Loucy (cell line): ENCODE measurements at regions not wholly inside any gene's neighbourhood (a gene's known extent, or its start where the extent isn't known, plus 50 kb on each side); places are given as distances from the start of the nearest gene placed in this dataset.
"Not testable (repeated sequence)": the region's sequence is repeated elsewhere in the genome, so short reads cannot be mapped to it uniquely, and the experiment has no call there.

Source experiments
- H2AFZ ChIP-seq: fragments of 200-600 bp; sonication (generic); 2 replicates; pipeline ENCODE4 v1.6.0; 2016; ENCODE audit warnings: antibody characterized with exemption, mild to moderate bottlenecking, low read length, moderate library complexity
- H3F3A ChIP-seq: fragments of 200-600 bp; 2 replicates; pipeline ENCODE4 v1.6.0; 2016; ENCODE audit warnings: antibody characterized with exemption, low read depth, mild to moderate bottlenecking
- H3K27me3 ChIP-seq: fragments of 200-600 bp; sonication (generic); 2 replicates; pipeline ENCODE4 v1.6.1; 2014; ENCODE audit warnings: low read length, mild to moderate bottlenecking; ENCODE audit not compliant: insufficient read depth, poor library complexity, severe bottlenecking
- H3K36me3 ChIP-seq: fragments of 200-600 bp; sonication (generic); 2 replicates; pipeline ENCODE4 v1.6.1; 2016; ENCODE audit warnings: low read length; ENCODE audit not compliant: insufficient read depth
- H3K4me1 ChIP-seq: fragments of 200-600 bp; sonication (generic); 2 replicates; pipeline ENCODE4 v1.5.1; 2014; ENCODE audit warnings: low read length, mild to moderate bottlenecking; ENCODE audit not compliant: insufficient read depth, poor library complexity, severe bottlenecking
- H3K4me2 ChIP-seq: fragments of 200-600 bp; sonication (generic); 2 replicates; pipeline ENCODE4 v1.6.0; 2014; ENCODE audit warnings: antibody characterized with exemption, low read length, low read depth, mild to moderate bottlenecking; ENCODE audit not compliant: poor library complexity, severe bottlenecking
- H3K4me3 ChIP-seq: fragments of 200-600 bp; sonication (generic); 2 replicates; pipeline ENCODE4 v1.5.1; 2014; ENCODE audit warnings: low read length, mild to moderate bottlenecking, mixed read lengths; ENCODE audit not compliant: poor library complexity, severe bottlenecking
- H3K79me2 ChIP-seq: fragments of 200-600 bp; sonication (generic); 2 replicates; pipeline ENCODE4 v1.6.1; 2014; ENCODE audit warnings: low read length; ENCODE audit not compliant: insufficient read depth
- H3K9ac ChIP-seq: fragments of 200-600 bp; sonication (generic); 2 replicates; pipeline ENCODE4 v1.6.0; 2014; ENCODE audit warnings: mild to moderate bottlenecking, low read depth, low read length, moderate library complexity; ENCODE audit not compliant: poor library complexity, severe bottlenecking
- H3K9me2 ChIP-seq: fragments of 200-600 bp; sonication (generic); replicated peaks from 2 replicates; pipeline ENCODE4 v1.6.1; 2016; ENCODE audit warnings: low read depth, low read length, mixed read lengths
- H3K9me3 ChIP-seq: fragments of 200-600 bp; sonication (generic); 2 replicates; pipeline ENCODE4 v1.6.1; 2014; ENCODE audit warnings: mild to moderate bottlenecking, antibody characterized with exemption, low read length, low read depth; ENCODE audit not compliant: insufficient read depth
- H4K20me1 ChIP-seq: fragments of 200-600 bp; sonication (generic); 2 replicates; pipeline ENCODE4 v1.6.0; 2014; ENCODE audit warnings: antibody characterized with exemption, low read length, mild to moderate bottlenecking; ENCODE audit not compliant: insufficient read depth, poor library complexity, severe bottlenecking
- CTCF ChIP-seq: fragments of 200-600 bp; sonication (generic); conservative IDR thresholded peaks from 2 replicates; pipeline ENCODE4 v1.5.1; 2014; ENCODE audit warnings: mild to moderate bottlenecking, antibody characterized with exemption, low read length
- EZH2phosphoT487 ChIP-seq: fragments of 200-600 bp; IDR thresholded peaks from 2 replicates; pipeline ENCODE4 v1.6.1; 2018; ENCODE audit warnings: antibody characterized with exemption, mild to moderate bottlenecking, moderate library complexity, borderline replicate concordance

- Histone ChIP-seq H3K9ac (no peak overlapping the region), H3K9me3 (no peaks in the 10 kb centered on the region; the same call in 1 of the 2 replicates), H3K9me2 (no peaks in the 10 kb centered on the region), H3F3A (no peaks in the 10 kb centered on the region), H3K4me1 (no peaks in the 10 kb centered on the region), H3K79me2 (no peaks in the 10 kb centered on the region), H3K36me3 (no peaks in the 10 kb centered on the region), H4K20me1 (no peaks in the 10 kb centered on the region), H3K4me3 (no peak overlapping the region), H3K27me3 (no peaks in the 10 kb centered on the region), H3K4me2 (no peak overlapping the region), H2AFZ (no peak overlapping the region)
- TF ChIP-seq CTCF = no peak
- no peak for TF ChIP-seq EZH2phosphoT487
Measured at GRCh38 chr15:36050899-36051298, 504.9 kb upstream of the DPH6 start.

GRCh38 chr15:36052641-36053040, 506.7 kb upstream of the DPH6 start:
- not testable (repeated sequence) for H3K9me3 ChIP-seq, H3K4me2 ChIP-seq, H3K9ac ChIP-seq

GRCh38 chr15:36053746-36054145, 507.8 kb upstream of the DPH6 start:
- H3K9me2 ChIP-seq = no peaks in the 10 kb centered on the region
- no peaks in the 10 kb centered on the region for H3K9me3 ChIP-seq
- no peak overlapping the region for H3K9ac ChIP-seq
- no peaks in the 10 kb centered on the region for H3K27me3 ChIP-seq
- H3K79me2 ChIP-seq = no peaks in the 10 kb centered on the region
- H4K20me1 ChIP-seq = no peaks in the 10 kb centered on the region
- H3K4me2 ChIP-seq = no peak overlapping the region
- H2AFZ ChIP-seq = no peak overlapping the region
- no peaks in the 10 kb centered on the region for H3K36me3 ChIP-seq
- no peak overlapping the region for H3K4me3 ChIP-seq
- H3F3A ChIP-seq = no peaks in the 10 kb centered on the region
- H3K4me1 ChIP-seq = no peaks in the 10 kb centered on the region
- TF ChIP-seq EZH2phosphoT487 = no peak
- TF ChIP-seq CTCF = no peak

More at GRCh38 chr15:36052641-36053040, 506.7 kb upstream of the DPH6 start:
- H3K27me3 ChIP-seq, H3K4me1 ChIP-seq, H2AFZ ChIP-seq, H3K36me3 ChIP-seq, H4K20me1 ChIP-seq, H3K79me2 ChIP-seq, H3F3A ChIP-seq, H3K4me3 ChIP-seq, H3K9me2 ChIP-seq: not testable (repeated sequence)

- Histone ChIP-seq H3K4me2 (no peak overlapping the region), H3K27me3 (no peaks in the 10 kb centered on the region), H3K79me2 (no peaks in the 10 kb centered on the region), H3K4me1 (no peaks in the 10 kb centered on the region), H3K9me2 (no peaks in the 10 kb centered on the region), H3K9me3 (no peaks in the 10 kb centered on the region), H3K9ac (no peak overlapping the region), H4K20me1 (no peaks in the 10 kb centered on the region), H3K4me3 (no peak overlapping the region), H3K36me3 (no peaks in the 10 kb centered on the region), H2AFZ (no peak overlapping the region), H3F3A (no peaks in the 10 kb centered on the region)
- TF ChIP-seq CTCF (no peak), EZH2phosphoT487 (no peak)
Measured at GRCh38 chr15:36059596-36059995, 513.6 kb upstream of the DPH6 start.
